ENCODE measurements at regions not wholly inside any gene's neighbourhood (a gene's known extent, or its start where the extent isn't known, plus 50 kb on each side); places are given as distances from the start of the nearest gene placed in this dataset.

DNA sequence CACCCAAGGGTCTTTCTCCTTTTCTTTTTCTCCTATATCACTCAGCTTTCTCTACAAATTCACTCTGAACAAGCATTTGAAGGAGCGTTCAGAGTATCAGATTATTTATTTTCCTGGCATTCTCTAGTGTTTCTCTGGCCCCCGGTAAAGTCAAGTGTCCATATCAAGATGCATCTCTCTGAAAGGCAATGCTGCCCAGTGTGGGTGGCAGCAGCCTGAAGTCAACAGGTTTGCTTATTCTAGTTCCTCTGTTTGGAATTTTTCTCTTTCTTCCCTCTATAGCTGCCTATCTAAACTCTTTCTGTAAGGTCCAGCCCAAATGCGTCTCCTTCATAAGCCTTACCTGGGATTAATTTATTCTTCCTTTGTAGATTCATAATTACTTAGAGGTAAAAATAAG lies 526.2 kb upstream of the TNP1 start:
- POLR2A ChIA-PET, result no interaction called here
- Mint-ChIP-seq H3K4me3 (no peak overlapping the region), H3K36me3 (ENCODE audit: low read depth) (no peaks in the 10 kb centered on the region), H3K27ac (no peak overlapping the region), H3K27me3 (no peaks in the 10 kb centered on the region), H3K4me1 (no peaks in the 10 kb centered on the region), H3K9me3 (peaks cover 3% of the 10 kb centered on the region)
- CTCF ChIA-PET, result no interaction called here
- DNase-seq, result no peak

DNA sequence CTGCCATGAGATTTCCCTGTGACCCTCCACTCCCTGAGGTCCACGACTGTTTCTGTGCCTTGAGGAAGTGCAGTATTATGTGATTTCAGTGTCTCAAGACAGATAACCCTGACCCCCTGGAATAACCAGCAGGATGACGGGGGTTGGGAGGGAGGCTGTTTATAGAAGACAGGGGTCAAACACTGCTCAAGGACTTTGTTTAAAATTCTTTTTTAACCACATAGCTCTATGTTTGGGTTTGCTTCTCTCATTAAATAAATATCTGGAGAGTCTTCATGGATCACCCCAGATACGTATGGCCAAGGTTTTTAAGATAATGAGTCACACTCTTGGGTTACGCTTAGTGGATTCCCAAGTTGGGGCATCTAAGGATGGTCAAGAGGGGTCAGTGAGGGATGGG lies 523.8 kb upstream of the TNP1 start:
- H3K9me3 Mint-ChIP-seq, result peaks cover 4% of the 10 kb centered on the region
- ChIA-PET POLR2A (no interaction called here), CTCF (no interaction called here)
- H3K27me3 Mint-ChIP-seq, result no peaks in the 10 kb centered on the region
- no peak overlapping the region for H3K4me3 Mint-ChIP-seq
- H3K36me3 Mint-ChIP-seq (ENCODE audit: low read depth), result no peaks in the 10 kb centered on the region
- no peaks in the 10 kb centered on the region for H3K4me1 Mint-ChIP-seq
- no peak for DNase-seq
- no peak overlapping the region for H3K27ac Mint-ChIP-seq

DNA sequence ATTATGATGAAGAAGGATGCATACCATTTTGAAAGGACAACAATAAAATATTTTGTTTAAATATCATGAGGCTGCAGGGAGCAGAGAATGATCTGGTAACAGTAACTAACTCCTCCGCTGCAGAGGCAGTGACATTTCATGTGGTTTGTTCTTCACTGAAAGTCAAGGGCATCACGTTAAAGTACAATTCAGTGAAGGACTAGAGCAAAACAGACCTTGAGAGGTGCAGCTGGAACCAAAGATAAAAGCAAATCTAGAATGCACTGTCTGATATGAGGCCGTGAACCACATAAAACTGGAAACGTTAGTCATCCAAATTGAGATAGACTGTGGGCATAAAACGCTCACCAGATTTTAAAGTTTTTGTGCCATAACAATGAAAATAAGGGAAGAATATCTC lies 522.9 kb upstream of the TNP1 start:
- POLR2A ChIA-PET, result no interaction called here

DNA sequence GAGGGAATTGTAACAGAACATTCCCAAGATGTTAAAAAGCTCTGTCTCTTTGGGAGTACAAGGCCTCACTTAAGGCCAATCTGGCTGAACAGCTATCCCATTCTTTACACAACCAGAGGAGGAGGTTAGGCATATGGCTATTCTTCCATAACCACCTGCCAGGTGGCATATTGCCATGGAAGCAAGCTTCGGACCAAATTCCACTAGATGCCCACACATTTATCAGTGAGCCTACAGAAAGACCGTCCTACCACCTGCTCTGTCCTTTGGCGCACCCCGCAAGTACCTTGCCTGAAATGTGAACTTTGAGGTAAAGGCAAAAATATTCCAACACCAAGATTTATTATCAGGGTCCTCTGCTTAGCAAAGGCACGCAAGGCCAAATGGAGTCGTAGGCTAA lies 519.9 kb upstream of the TNP1 start:
- H3K27ac Mint-ChIP-seq, result no peak overlapping the region
- no peak for DNase-seq
- no peaks in the 10 kb centered on the region for H3K27me3 Mint-ChIP-seq
- H3K36me3 Mint-ChIP-seq (ENCODE audit: low read depth), result no peaks in the 10 kb centered on the region
- POLR2A ChIA-PET, result no interaction called here
- H3K4me3 Mint-ChIP-seq, result no peak overlapping the region
- CTCF ChIA-PET, result no interaction called here
- no peaks in the 10 kb centered on the region for H3K4me1 Mint-ChIP-seq
- H3K9me3 Mint-ChIP-seq, result peaks cover 4% of the 10 kb centered on the region

More for the DNA sequence above, 522.9 kb upstream of the TNP1 start:
- no peaks in the 10 kb centered on the region for H3K4me1 Mint-ChIP-seq
- H3K36me3 Mint-ChIP-seq (ENCODE audit: low read depth), result no peaks in the 10 kb centered on the region
- DNase-seq, result no peak
- H3K27ac Mint-ChIP-seq, result no peak overlapping the region
- H3K9me3 Mint-ChIP-seq, result peaks cover 4% of the 10 kb centered on the region
- H3K4me3 Mint-ChIP-seq, result no peak overlapping the region
- H3K27me3 Mint-ChIP-seq, result no peaks in the 10 kb centered on the region
- CTCF ChIA-PET, result no interaction called here

DNA sequence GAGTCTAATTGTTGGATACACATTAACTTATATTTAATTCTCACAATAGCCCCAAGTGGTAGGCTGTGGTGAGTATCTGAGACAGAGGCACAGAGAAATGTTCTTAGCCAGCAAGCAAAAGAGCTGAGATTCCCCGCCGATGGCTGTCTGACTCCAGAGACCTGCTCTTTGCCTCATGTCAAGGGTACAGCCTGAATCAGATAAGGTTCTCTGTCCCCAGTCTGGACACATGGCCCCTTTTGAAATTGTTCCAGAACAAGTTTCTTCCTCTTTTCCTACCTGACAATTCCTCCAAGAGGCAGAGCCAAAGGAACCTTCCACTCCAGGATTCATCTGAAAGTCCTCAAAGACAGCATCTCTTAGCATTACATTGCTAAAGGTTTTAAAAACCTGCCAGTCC lies 512.9 kb upstream of the TNP1 start:
- Mint-ChIP-seq H3K9me3 (no peaks in the 10 kb centered on the region), H3K27me3 (no peaks in the 10 kb centered on the region), H3K27ac (no peak overlapping the region)

DNA sequence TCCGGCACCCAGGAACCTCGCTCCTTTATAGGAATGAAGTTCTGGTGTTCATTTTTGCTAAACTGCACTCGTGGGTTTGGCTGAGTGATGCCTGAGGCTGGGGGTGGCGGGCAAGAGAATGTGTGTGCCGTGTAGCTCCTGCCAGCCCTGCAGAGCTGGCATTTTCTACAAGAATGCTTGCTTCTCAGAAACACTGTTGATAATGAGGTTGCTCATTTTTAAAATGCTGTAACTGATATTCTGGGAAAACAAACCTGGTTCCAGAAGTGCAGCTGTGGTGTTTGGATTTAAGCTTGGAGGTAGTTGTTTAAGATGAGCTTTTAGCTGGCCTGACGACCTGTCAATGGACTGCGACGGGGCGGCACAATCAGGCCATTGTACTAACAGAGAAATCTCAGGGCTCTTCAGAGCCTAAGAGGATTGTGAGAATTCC lies 511.9 kb upstream of the TNP1 start:
- H3K27me3 Mint-ChIP-seq, result no peaks in the 10 kb centered on the region
- H3K4me1 Mint-ChIP-seq, result no peaks in the 10 kb centered on the region
- POLR2A ChIA-PET, result no interaction called here
- no peak overlapping the region for H3K27ac Mint-ChIP-seq
- H3K36me3 Mint-ChIP-seq (ENCODE audit: low read depth), result no peaks in the 10 kb centered on the region
- no peak overlapping the region for H3K4me3 Mint-ChIP-seq
- no peaks in the 10 kb centered on the region for H3K9me3 Mint-ChIP-seq
- CTCF ChIA-PET, result no interaction called here
- no peak for DNase-seq

More for the DNA sequence above, 512.9 kb upstream of the TNP1 start:
- CTCF ChIA-PET, result no interaction called here
- Mint-ChIP-seq H3K36me3 (ENCODE audit: low read depth) (no peaks in the 10 kb centered on the region), H3K4me3 (no peak overlapping the region), H3K4me1 (no peaks in the 10 kb centered on the region)
- DNase-seq, result no peak
- POLR2A ChIA-PET, result no interaction called here

DNA sequence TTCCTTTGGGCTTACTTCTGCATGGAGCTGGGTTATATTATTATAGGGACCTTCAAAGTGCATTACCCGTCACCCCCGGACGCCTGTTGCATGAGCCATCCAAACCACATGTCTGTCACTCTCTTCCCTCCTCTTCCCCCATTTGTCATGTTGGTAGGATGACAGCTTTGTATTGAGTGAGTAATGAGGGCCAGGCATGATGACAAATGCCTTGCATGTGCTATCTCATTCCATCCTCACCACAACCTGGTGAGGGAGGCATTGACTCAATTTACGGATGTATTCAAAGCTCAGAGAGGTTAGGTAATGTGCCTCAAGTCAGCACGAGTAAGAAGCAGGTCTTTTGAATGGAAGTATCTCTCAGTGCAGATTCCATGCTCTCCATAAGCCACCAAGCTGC lies 510.5 kb upstream of the TNP1 start:
- no peaks in the 10 kb centered on the region for H3K4me1 Mint-ChIP-seq
- H3K27me3 Mint-ChIP-seq, result no peaks in the 10 kb centered on the region
- no peaks in the 10 kb centered on the region for H3K36me3 Mint-ChIP-seq (ENCODE audit: low read depth)
- H3K27ac Mint-ChIP-seq, result no peak overlapping the region
- no peak for DNase-seq
- no peak overlapping the region for H3K4me3 Mint-ChIP-seq
- POLR2A ChIA-PET, result no interaction called here
- H3K9me3 Mint-ChIP-seq, result no peaks in the 10 kb centered on the region
- CTCF ChIA-PET, result no interaction called here

DNA sequence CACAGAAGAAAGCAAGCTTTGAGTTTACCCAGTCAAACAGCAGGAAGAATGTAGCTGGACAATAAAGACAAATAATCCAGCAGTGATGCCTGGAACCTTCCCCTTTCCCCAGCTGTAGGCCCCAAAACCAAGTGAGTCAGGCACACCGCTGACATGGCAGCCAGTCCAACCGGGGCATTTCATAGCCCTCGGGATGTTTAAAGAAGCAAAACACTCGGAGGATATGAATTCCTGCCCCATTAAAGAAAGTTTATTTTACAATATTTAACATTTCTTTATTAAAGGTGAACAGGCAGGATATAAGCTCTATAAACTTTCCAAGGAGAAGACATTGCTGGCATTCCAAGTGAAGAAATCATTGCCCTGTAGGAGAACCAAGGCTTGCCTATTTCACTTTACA lies 507.6 kb upstream of the TNP1 start:
- POLR2A ChIA-PET, result no interaction called here
- H3K27me3 Mint-ChIP-seq, result no peaks in the 10 kb centered on the region
- CTCF ChIA-PET, result no interaction called here

DNA sequence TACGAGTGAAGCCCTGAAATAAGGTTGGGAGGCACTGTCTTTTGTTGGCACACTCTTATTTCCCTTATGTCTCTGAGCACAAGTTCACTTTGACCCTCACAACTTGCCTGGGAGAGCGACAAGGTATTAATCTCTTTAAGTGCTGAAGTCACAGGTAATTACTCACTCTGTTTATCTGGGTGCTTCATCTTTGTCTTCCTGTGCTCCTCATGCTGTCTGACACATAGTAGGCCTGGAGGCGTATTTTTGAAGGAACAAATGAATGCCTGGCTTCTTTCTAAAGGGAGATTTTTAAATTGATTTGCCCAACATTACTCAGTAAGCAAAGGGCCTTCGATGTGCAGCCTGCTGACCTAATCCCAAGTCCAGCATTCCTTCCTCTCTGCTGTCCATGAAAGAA lies 507.1 kb upstream of the TNP1 start:
- POLR2A ChIA-PET, result no interaction called here
- DNase-seq, result no peak
- Mint-ChIP-seq H3K9me3 (no peaks in the 10 kb centered on the region), H3K4me3 (no peak overlapping the region), H3K4me1 (no peaks in the 10 kb centered on the region), H3K27ac (no peak overlapping the region), H3K36me3 (ENCODE audit: low read depth) (no peaks in the 10 kb centered on the region), H3K27me3 (no peaks in the 10 kb centered on the region)
- CTCF ChIA-PET, result no interaction called here

More for the DNA sequence above, 507.6 kb upstream of the TNP1 start:
- no peaks in the 10 kb centered on the region for H3K36me3 Mint-ChIP-seq (ENCODE audit: low read depth)
- H3K4me1 Mint-ChIP-seq, result no peaks in the 10 kb centered on the region
- no peaks in the 10 kb centered on the region for H3K9me3 Mint-ChIP-seq
- H3K27ac Mint-ChIP-seq, result no peak overlapping the region
- no peak for DNase-seq
- no peak overlapping the region for H3K4me3 Mint-ChIP-seq

DNA sequence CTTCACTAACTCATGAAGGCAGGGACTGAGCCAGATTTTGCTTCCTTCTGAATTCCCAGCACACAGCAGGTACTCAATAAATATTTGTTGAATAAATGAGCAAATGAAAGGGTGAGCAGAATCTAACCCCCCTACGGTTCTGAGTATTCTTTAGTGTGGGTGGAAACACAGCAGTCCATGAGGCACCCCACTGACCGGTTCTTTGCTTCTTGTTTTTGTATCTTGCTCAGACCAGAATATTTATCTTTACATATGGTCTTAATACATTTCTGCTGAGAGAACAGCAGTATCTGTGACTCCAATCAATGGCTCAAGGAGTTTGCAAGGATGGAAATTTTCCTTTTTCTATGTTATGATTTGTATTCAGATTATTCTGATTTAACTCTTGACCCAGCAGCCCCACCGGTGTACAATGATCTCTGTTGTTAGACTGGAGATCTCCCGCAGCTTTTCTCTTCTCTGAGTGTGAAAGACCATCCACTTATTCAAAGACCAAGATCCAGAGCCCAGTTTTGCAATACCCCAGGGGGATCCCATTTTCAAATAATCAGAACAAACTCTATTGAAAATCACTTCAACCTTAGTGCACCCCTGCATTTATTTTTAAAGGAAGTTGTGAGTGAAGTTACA lies 506.5 kb upstream of the TNP1 start:
- Mint-ChIP-seq H3K9me3 (no peaks in the 10 kb centered on the region), H3K4me3 (no peak overlapping the region), H3K27me3 (no peaks in the 10 kb centered on the region), H3K27ac (no peak overlapping the region), H3K36me3 (ENCODE audit: low read depth) (no peaks in the 10 kb centered on the region), H3K4me1 (no peaks in the 10 kb centered on the region)
- CTCF ChIA-PET, result interaction anchor here (1.0 kb wide), 1 partner anchor 54 kb away, joined by 3 read pairs; no protein-coding TSS in a partner anchor
- no peak for DNase-seq
- POLR2A ChIA-PET, result no interaction called here

DNA sequence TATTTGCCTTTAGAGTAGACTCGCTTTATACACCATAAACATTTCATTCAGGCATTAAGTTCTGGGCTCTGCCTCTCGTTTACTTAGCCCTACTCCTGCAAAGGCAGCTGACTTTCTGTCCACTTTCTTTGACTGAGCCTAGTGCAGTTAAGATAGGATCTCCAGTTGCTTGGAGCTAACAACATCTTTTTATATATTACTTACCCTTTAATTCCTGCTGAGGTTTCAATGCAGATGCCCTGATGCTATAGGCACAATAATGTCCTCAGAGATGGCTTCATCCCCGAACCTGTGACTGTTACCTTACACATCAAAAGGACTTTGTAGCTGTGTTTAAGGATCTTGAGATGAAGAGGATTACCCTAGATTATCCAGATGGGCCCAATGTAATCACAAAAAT lies 505.8 kb upstream of the TNP1 start:
- Mint-ChIP-seq H3K4me1 (no peaks in the 10 kb centered on the region), H3K36me3 (ENCODE audit: low read depth) (no peaks in the 10 kb centered on the region), H3K27me3 (no peaks in the 10 kb centered on the region), H3K27ac (no peak overlapping the region), H3K9me3 (no peaks in the 10 kb centered on the region), H3K4me3 (no peak overlapping the region)
- CTCF ChIA-PET, result interaction anchor here (1.0 kb wide), 1 partner anchor 54 kb away, joined by 3 read pairs; no protein-coding TSS in a partner anchor
- POLR2A ChIA-PET, result no interaction called here
- no peak for DNase-seq

DNA sequence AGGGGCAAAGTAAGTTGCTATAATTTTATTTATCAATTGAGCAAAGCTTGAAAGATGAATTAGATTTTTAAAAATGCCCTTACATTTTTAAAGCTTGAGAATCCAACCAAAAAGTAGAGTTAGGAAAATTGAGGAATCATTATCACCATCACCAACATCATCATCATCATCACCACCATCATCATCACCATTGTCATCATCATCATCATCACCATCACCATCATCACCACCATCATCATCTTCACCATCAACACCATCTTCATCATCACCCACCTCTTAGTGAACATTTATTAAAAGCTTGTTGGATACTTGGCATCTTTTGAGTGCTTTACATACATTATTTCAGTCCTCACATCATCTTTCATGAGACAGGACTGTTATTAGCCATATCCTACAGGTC lies 504.4 kb upstream of the TNP1 start:
- Mint-ChIP-seq H3K36me3 (ENCODE audit: low read depth) (no peaks in the 10 kb centered on the region), H3K9me3 (no peaks in the 10 kb centered on the region), H3K27ac (no peak overlapping the region), H3K27me3 (no peaks in the 10 kb centered on the region), H3K4me3 (no peak overlapping the region), H3K4me1 (no peaks in the 10 kb centered on the region)
- no peak for DNase-seq
- ChIA-PET CTCF (no interaction called here), POLR2A (no interaction called here)

DNA sequence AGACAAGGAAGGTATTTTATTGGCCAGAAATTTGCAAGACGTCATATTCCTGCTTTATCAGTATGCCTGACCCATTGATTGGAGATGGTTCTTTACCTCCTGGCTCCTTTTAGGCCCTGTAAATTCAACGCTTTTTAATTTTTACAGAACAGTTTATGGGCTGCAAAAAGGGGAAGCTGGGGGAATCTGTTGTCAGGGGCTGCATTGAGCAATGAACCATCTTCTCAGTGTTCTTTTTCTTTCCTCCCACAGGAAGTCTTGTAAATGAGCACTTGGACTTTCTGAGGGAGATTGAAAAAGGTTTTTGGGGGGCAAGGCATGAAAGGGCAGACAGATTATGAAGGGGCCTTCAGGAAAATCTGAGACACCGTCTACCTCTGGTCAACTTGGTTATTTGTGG lies 503.6 kb upstream of the TNP1 start:
- H3K36me3 Mint-ChIP-seq (ENCODE audit: low read depth), result no peaks in the 10 kb centered on the region
- H3K27ac Mint-ChIP-seq, result no peak overlapping the region
- no peak for DNase-seq
- no peaks in the 10 kb centered on the region for H3K4me1 Mint-ChIP-seq
- ChIA-PET POLR2A (no interaction called here), CTCF (no interaction called here)
- H3K4me3 Mint-ChIP-seq, result no peak overlapping the region
- no peaks in the 10 kb centered on the region for H3K9me3 Mint-ChIP-seq
- no peaks in the 10 kb centered on the region for H3K27me3 Mint-ChIP-seq

DNA sequence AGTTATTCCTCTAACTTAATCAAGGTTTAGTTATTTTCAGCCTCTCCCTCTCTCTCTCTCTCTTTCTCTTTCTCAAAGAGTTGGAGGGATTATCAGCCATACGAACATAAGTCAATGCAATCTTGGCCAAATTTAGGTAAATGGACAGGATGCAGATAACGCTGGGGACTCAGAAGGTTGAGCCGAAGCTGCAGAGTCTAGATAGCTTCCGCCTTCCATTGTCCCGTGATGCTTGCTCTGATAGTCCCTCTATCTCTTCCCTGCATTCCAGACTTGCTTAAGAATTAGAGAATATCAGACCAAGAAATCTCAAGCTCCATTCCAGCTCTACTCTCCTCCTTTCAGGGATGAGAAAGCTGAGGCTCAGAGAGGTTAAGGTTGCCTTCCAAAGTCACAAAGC lies 502.8 kb upstream of the TNP1 start:
- POLR2A ChIA-PET, result no interaction called here
- H3K9me3 Mint-ChIP-seq, result no peaks in the 10 kb centered on the region
- no peaks in the 10 kb centered on the region for H3K27me3 Mint-ChIP-seq
- H3K27ac Mint-ChIP-seq, result no peak overlapping the region
- H3K4me1 Mint-ChIP-seq, result no peaks in the 10 kb centered on the region
- no peak for DNase-seq
- no peaks in the 10 kb centered on the region for H3K36me3 Mint-ChIP-seq (ENCODE audit: low read depth)
- no peak overlapping the region for H3K4me3 Mint-ChIP-seq
- CTCF ChIA-PET, result no interaction called here

DNA sequence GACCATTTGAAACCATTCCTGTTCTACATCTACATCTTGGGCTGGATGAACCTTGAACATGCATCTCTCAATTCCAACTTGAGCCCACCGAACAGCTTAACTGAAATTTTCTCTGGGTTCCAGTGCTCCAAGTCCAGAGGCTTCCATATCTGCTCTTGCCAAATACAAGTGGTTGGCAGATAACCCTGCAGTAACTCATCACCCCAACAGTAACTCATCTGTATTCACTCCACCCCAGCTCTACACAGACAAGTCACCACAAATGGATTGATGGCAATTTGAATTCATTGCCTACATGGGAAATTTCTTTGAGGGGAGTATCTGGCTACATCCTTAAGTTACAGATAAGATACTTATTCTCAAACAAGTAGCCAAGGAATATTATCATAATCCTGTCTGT lies 502.4 kb upstream of the TNP1 start:
- H3K9me3 Mint-ChIP-seq, result no peaks in the 10 kb centered on the region
- H3K4me3 Mint-ChIP-seq, result no peak overlapping the region
- H3K4me1 Mint-ChIP-seq, result no peaks in the 10 kb centered on the region
- H3K27me3 Mint-ChIP-seq, result no peaks in the 10 kb centered on the region
- POLR2A ChIA-PET, result no interaction called here
- no peaks in the 10 kb centered on the region for H3K36me3 Mint-ChIP-seq (ENCODE audit: low read depth)
- H3K27ac Mint-ChIP-seq, result no peak overlapping the region
- no peak for DNase-seq
- CTCF ChIA-PET, result no interaction called here

Data from activated CD4-positive, alpha-beta memory T cell treated with anti-CD3 and anti-CD28 coated beads, Interleukin-2, amount 10 ng/mL, durations not matched to agents 7 days and 5 days (primary cell).